NOMO-1 treated with dmso at 0.1 percent for 144 hours (cell line): ENCODE measurements at regions not wholly inside any gene's neighbourhood (a gene's known extent, or its start where the extent isn't known, plus 50 kb on each side); places are given as distances from the start of the nearest gene placed in this dataset.
A peak's percentile ranks its signal among the peaks of the same experiment; 100 is the strongest.

Experiments
- DNase-seq: peaks from one replicate; lab custom pipeline; 2025; ENCODE audit not compliant: unreplicated experiment; lab: John Stamatoyannopoulos, UW

DNA sequence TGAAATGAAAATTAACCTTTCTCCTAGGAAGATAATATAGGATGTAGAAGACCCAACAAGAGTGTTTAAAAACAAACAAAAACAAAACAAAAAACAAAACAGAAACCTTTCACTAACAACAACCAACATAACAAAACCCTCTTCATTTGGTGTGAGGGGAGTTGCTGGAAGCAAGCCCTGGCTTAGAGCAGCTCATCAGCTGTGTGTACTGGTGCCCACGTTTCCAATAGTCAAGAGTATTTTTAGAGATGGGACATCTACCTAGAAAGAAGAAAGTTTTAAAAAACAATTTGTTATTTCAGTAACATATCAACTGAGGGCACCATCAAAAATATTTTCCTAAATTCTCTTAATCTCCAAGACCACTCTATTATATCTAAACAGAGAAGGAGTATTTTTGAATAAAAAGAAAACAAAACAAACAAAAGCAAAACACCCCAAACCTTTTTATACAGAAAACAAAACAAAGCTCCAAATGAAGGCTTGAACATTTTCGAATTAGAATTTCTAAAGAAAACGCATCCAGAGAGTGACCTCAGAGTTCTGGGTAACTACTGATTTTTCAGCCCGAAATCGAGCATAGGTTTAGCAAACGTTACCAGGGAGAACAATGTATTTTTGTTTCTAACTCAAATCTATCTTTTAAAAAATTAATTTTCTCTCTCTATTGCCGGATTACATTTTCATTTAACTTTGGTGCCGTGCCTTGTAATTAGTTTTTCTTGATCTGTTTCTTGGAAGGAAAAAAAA, 134.6 kb downstream of the INSIG2 start:
- DNase-seq, result no peak

DNA sequence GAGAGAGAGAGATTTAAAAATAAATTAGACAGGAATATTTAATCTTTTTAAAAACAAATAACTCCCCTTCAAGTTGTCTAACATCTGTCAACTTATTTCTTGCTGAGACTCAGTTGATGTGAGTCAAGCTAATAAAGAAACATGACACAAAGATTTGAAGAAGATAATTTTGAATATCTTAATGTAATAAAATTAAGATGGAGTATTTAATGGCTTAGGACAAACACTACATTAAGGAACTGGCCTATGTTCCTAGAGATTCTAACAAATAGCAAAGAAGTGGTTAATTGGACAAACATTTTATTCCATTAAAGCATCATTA, 134.0 kb downstream of the INSIG2 start:
- no peak for DNase-seq

DNA sequence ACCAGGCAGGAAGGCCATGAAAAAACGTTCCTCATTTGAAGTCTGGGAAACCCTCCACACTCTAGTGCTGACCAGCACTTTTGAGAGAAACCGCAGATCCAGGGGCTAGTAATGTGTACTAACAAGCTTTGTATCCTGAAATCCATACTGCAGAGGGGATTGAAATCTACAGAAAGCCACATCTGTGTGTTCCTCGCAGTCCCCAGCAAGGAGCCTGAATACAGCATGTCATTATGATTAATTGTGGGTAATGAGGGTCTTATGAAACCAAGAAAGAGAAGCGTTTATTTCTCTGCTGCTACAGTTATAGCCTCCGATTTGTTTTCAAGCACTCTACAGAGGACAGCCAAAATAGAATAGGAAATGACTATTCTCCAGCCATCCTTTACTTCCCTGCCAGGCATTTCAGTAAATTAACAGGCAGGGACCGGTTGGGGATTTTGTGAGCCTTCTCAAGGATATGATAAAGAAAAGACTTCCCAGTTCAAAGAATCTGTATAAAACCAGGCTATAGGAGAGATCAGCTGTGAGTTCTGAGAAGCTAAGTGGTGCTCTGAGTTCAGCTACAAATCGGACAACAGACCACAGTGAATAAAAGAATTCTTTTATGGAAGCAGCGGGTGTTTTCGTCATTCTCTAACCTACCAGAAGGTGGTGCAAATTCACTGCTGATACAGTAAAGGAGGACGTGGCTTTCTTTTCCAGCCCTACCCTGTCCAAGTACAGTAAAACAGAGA, 133.4 kb downstream of the INSIG2 start:
- no peak for DNase-seq

DNA sequence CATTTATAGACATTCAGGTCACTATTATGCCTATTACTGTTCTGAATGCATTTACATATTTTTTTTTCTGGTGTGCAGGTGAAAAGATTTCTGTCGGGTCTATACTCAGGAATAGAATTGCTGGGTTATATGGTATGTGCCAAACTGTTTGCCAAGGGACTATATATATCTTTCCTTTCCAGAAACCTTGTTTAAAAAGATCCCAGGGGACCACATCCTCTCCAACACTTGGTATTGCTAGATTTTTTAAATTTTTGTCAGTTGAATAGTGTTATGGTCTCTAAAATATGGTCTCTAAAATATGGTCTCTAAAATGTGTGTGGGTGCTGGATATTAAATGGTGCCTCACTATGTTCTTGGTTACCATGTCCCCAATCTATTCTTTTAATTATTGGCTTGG, 131.3 kb downstream of the INSIG2 start:
- no peak for DNase-seq

DNA sequence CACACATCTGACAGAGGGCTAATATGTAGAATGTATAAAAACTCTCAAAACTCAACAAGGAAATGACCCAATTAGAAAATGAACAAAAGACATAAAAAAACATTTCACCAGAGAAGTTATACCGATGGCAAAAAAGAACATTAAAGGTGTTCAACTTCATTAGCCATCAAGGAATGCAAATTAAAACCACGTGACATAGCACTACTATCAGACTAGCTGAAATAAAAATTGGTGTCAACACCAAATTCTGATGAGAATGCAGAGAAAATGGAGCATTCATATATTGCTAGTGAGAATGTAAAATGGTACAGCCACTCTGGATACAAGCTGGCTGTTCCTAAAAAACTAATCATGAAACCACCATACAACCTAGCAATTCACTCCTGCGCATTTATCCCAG, 128.0 kb downstream of the INSIG2 start:
- no peak for DNase-seq

DNA sequence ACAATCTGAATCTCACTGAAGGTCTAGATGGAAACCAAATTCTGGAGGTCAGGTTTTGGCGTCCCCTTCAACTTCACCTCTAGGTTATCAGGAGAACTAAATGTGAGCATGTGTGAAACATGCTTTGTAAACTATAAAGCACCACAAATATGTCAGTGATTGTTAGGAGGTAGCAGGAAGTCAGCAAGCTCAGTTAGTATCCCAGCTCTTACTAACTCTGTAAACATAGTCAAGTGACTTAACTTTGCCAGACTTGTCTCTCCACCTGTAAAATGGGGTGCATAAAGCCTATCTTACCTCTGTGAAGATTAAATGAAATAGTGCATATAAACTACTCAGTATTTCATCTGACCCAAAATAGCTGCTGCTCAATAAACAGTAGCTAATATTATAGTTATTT, 121.5 kb downstream of the INSIG2 start:
- no peak for DNase-seq

DNA sequence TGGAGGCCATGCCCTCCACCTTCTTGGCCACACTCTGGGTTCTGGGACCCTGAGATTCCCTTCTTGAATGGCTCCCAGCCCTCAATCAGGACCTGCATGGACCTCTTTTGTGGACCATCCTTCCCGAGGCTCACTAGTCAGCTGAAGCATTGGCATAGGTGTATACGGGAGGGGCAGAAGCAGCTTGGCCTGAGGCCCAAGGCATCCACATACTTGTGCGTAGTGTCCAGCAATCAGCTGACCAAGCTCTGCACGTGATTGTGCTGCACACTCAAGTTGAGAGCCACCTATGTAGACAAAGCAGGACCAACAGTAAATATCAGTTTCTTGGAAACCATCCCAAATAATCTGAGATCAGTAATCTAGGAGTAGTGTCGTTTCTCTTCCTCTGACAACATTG, 119.6 kb downstream of the INSIG2 start:
- DNase-seq, result no peak

DNA sequence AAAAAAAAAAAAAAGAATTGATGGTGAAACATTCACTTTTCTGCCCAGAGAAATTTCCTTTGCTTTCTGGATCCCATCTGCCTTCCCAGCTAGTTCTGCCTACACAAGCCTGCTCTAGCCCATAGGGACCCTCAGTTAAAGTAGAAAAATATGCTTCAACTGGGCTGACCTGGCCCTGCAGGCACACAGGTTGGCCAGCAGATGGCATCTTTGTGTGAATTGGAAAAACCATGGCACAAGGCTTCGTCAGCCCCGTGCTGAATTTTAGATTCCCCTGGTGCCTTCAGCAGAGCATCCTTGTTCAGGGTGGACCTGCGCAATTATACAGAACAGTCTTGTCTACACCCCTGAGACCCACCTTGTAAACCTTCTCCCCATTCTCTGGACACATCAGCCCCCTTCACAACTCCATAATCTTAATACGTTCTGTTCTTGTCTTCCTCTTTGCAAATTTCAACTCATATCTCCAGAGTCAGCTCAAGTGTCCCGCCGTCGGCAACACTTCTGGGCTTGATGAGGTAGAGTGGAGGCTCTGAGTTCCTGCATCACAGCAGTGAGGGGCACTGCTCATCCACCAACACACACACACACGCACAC, 114.5 kb downstream of the INSIG2 start:
- no peak for DNase-seq

DNA sequence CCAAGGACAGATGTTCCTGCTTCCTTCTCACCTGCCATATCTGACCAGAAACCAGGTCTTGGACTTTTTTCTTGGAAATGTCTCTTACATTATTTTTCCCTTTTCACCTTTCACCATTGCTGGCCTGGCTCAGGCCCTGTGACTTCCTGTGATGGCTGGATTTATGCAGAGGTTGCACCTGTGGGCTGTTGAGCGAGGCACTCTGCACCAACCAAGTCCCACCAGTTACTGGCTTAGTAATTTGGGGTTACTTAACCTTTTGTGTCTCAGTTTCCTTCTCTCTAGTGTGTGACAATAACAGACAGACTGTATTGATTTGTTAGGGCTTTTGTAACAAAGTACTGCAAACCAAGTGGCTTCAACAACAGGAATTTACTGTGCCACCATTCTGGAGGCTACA, 110.0 kb downstream of the INSIG2 start:
- DNase-seq, result no peak

DNA sequence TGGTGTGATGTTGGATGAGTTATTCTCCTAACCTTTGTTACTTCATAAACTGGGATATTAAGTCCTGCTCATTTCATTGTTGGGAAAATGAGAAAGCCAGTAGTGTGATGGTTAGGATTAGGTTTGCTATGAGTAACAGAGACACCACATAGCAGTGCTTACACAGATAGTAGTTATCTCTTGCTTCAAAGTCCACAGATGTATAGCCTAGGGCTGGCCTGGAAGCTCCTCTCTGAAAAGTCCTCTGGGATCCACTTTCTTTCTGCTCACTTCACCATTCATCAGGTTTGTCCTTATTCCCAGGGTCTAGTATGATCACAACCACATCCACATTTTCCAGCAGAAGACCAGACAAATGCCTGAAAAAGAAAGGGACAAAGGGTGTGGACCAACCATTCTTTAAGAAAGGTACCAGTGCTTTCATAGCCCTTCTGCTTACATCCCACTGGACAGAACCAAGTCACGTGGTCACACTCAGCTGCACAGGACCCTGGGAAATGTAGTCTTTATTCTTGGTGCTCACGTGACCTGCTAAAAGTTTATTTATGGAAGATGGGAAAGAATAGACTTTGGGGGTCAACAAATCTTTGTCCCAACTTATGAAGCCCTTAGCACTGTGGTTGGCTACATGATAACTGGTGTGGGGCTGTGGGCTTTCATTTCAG, 108.9 kb downstream of the INSIG2 start:
- no peak for DNase-seq

DNA sequence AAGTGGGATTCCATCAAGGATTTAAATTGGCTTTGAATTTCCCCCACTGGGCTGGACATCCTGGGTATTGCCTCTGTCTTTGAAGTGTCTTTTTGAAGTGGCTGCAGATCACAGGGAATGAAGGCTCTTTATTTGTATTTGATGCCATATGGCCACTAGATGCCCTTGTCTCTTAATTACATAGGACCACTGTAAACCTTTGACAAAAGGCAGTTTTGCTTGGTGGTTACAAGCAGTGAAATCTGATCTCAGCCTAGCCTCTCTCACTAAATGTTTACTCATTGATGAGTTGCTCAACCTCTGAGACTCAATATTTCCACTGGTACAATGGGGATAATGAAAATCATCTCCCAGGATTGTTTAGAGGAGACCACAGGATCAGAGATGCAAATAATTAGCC, 102.2 kb downstream of the INSIG2 start:
- DNase-seq, result no peak

DNA sequence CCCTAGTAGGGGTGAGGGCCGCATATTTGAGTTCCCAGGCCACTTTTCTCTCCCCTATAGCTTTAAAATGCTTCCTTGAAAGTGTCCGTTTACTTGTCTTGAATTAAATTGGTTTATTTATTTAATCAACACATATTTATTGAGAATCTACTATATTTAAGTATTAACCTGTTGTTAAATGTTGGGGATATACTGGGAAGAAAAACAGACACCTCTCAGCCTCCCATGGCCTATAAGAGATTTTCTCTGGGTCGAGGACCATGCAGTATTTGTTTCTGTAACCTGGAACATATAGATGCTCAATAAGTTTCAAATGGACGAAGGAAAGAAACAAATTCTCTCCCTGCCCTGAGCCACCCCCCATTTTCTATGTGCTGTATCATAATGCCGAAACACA, 98.6 kb downstream of the INSIG2 start:
- no peak for DNase-seq

DNA sequence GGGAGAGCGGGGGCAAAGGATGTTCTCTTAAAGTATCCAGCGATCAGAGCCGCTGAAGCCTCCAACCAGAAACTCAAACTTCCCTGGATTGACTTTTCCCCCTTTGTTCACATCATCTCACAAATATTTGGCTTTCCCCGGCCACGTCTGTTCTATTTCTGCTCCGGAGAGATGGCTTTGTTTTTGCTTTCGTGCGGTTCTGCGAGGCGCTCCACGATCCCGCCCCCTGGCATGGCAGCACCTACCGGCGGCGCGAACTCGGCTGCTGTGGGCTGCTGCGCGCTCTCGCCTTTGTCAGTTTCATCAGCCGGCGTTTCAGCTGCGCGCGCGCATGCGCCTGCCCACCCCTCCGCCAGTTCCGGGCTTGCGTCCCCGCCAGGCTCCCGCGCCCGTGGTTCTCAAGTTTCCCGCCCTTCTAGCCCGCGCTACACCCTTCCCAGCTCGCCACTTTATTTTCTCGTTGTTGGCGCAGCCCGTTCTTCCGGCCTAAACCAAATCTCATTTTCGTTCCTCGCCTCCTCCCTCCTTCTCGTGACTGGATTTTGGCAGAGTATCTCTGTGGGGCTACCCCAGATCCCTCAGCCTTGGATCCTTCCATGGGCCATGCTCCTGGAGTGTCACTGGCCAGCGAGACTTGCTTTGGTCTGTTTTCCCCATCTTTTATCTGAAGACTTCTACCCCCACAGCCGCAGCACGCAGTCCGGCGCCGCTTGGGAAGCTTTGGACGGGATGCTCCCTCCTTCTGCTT, 98.0 kb downstream of the INSIG2 start:
- DNase-seq, result peak; percentile 79

DNA sequence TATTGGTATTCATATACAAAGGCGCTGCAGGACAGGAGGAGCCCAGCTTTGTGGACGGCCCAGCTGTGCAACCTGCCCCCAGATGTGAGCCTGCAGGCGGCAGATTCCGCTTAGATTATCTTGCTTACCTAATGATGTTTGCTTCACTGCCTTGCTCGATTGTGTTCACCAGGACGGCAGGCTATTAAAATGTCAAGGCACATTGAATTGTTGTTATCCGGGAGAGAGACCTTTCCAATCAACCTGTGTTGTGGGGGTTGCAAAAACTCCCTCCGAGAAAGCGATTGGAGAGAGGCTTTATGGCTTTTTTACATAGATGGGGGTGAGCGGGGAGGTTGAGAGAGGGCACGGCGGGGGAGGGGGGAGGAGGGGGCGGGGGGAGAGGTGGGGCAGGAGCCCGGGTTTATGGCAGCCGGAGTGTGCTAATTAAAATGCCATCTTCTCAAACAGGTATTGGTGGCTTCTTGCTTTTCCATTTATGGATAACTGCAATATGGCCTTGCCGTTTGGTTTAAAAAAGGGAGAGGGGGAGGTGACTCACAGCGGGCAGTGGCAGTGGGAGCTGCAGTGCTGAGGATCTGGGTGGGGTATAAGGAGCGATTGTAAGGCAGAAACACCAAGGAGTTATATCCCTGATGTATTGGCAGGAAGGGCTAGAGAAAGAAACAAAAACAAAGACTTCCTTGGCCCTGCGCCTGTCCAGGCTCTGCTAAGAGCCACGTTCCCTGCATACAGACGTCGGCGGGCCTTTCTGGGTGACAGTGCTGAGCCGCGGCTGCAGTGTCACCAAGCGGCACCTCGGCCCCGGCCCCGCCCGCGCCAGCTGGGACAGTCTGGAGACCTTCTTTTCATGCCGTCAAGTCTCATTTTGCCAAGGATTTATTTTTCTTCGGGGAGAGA, 97.2 kb downstream of the INSIG2 start:
- DNase-seq, result no peak

DNA sequence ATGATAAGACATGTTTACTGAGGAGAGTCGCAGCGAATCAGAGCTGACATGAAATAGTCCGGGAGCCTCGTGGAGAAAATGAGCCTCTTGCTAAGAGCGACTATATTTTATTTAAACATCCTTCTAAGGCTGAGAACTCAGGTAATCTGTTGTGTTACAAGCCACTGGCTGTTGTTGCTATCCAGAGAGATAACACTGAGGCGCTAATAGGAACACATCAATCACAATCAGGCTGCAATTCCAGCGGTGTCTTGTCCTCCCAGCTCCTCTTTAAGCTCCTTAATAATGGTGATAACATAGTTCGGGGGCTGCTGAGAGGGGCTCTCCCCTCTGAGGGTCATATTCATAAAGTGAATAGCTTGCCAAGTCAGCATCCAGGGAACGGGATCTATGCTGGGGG, 95.1 kb downstream of the INSIG2 start:
- DNase-seq, result no peak

DNA sequence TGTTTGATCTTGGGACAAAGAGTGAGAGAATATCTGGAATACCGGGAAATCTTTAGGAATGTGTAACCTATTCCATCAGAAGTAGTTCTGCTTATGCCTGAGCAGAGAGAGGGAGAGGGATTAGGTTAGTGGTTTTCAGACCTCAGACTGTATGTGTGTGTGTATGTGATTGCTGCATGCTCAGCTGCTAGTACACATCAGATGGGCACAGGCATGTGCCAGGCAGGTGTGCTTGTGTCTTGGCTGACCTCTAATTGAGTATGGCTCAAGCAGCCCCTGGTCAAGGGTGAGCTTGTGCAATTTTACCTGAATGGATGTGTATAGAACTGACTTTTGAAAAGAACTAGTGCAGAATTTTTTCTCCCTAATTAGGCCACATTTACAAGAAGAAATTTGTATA, 91.2 kb downstream of the INSIG2 start:
- DNase-seq, result no peak

DNA sequence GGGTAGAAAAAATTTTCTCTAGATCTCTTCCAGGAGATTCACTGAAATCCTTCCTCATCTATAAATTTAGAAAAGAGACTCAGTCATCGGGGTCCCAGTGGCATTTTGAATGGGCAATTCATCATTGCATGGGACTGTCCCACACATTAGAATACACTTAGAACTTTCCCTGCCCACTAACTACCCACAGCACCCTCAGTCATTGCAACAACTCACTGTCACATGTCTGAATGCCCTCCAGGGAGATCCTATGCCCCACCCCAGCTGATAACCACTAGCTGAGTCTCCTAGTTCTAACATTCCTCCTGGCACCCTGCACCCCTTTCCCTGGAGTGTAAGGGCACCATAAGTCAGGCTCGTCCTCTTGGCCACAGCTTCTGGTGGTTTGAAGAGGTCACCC, 89.6 kb downstream of the INSIG2 start:
- no peak for DNase-seq

DNA sequence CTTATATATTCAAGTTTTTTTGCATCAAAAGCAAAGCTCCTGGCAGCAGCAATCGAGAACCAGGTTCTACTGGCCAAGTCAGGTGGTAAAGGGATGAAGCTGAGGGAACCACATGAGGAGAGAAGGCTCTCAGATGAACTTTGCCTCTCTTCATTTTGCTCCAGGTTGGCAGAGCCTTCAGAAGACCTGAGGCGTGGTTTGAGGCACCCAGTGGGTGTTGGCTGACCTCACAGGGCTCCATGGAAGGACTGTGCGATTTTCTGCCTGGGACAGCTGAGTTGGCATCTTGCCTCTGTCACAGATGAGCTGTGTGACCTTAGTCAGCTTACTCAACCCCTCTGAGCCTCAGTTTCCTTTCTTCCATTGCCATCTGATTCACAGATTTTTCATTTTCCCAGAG, 89.0 kb downstream of the INSIG2 start:
- DNase-seq, result no peak

DNA sequence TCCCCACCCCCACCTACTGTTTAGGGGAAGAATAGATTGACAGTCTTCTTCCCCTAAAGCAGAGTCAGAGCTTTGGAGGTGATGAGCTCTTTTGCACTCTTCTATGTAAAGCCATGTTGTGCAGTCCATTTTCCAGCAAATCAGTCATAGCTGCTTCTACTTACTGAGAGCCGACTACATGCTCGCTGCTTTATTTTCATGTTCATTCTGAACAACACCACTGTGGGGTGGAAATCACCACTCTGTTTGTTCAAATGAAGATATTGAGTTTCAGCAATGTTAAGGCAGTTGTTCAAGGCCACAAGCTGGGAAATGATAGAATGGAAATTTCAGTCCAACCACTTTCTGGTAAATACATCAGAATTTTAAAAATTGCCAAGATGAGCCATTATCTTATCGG, 88.3 kb downstream of the INSIG2 start:
- no peak for DNase-seq

DNA sequence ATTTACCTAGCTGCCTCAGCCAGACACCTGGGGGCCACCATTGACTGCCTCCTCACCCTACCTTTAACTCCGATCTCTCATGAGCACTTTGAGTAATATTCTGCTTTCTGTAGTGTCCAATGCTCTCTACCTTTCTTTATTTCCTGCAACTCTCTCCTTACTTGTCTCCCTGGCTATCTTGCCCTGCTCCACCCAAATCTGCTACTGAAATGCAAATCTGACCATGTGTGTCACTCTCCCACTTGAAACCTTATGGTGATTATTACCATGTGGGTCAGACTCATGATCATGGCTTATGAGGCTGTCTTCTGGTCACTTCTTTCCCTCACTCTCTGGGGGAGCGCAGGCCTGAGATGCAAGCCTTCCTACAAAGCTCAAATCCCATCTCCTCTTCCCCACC, 83.3 kb downstream of the INSIG2 start:
- DNase-seq, result no peak
